ENCODE measurements at regions not wholly inside any gene's neighbourhood (a gene's known extent, or its start where the extent isn't known, plus 50 kb on each side); places are given as distances from the start of the nearest gene placed in this dataset.
"Not testable (repeated sequence)": the region's sequence is repeated elsewhere in the genome, so short reads cannot be mapped to it uniquely, and the experiment has no call there.

- no peak for DNase-seq
Measured at GRCh38 chr2:34652636-34653035, 1053.5 kb upstream of the FAM98A start.

GRCh38 chr2:34646901-34647300 is 1047.8 kb upstream of the FAM98A start:
- no peak for DNase-seq

- no peak for DNase-seq
Measured at GRCh38 chr2:34632327-34632726, 1033.2 kb upstream of the FAM98A start.

GRCh38 chr2:34627003-34627402 is 1027.9 kb upstream of the FAM98A start:
- no peak for DNase-seq

- DNase-seq, result no peak
Measured at GRCh38 chr2:34604164-34604563, 1005.1 kb upstream of the FAM98A start.

- no peak for DNase-seq
Measured at GRCh38 chr2:34602262-34602661, 1003.2 kb upstream of the FAM98A start.

GRCh38 chr2:34601561-34601960 is 1002.5 kb upstream of the FAM98A start:
- no peak for DNase-seq

GRCh38 chr2:34578641-34579040 is 979.5 kb upstream of the FAM98A start:
- DNase-seq, result no peak

- DNase-seq, result no peak
Measured at GRCh38 chr2:34570266-34570872, 971.3 kb upstream of the FAM98A start.

GRCh38 chr2:34567128-34567527 is 968.0 kb upstream of the FAM98A start:
- no peak for DNase-seq

GRCh38 chr2:34552337-34552736 is 953.2 kb upstream of the FAM98A start:
- no peak for DNase-seq

GRCh38 chr2:34549710-34550345 is 950.7 kb upstream of the FAM98A start:
- DNase-seq, result no peak

GRCh38 chr2:34547900-34548299 is 948.8 kb upstream of the FAM98A start:
- no peak for DNase-seq

- no peak for DNase-seq
Measured at GRCh38 chr2:34547340-34547739, 948.2 kb upstream of the FAM98A start.

GRCh38 chr2:34545486-34546136 is 946.5 kb upstream of the FAM98A start:
- DNase-seq, result no peak

- DNase-seq, result no peak
Measured at GRCh38 chr2:34534761-34535160, 935.7 kb upstream of the FAM98A start.

- no peak for DNase-seq
Measured at GRCh38 chr2:34534341-34534740, 935.2 kb upstream of the FAM98A start.

GRCh38 chr2:34533585-34534183 is 934.6 kb upstream of the FAM98A start:
- no peak for DNase-seq

- no peak for DNase-seq
Measured at GRCh38 chr2:34529965-34530364, 930.9 kb upstream of the FAM98A start.

GRCh38 chr2:34523958-34524514 is 924.9 kb upstream of the FAM98A start:
- no peak for DNase-seq

- DNase-seq, result no peak
Measured at GRCh38 chr2:34519659-34520058, 920.6 kb upstream of the FAM98A start.

- no peak for DNase-seq
Measured at GRCh38 chr2:34498561-34498960, 899.5 kb upstream of the FAM98A start.

- not testable (repeated sequence) for DNase-seq
Measured at GRCh38 chr2:34494192-34494591, 895.1 kb upstream of the FAM98A start.

Data from inflammatory macrophage treated with lipopolysaccharide for 4 hours (primary cell).